ENCODE measurements at regions not wholly inside any gene's neighbourhood (a gene's known extent, or its start where the extent isn't known, plus 50 kb on each side); places are given as distances from the start of the nearest gene placed in this dataset.
"Not testable (repeated sequence)": the region's sequence is repeated elsewhere in the genome, so short reads cannot be mapped to it uniquely, and the experiment has no call there.

- no peak for DNase-seq
These were observed 674.6 kb upstream of the NR3C2 start for GRCh38 chr4:149116806-149117205.

- no peak for DNase-seq
These were observed 671.7 kb upstream of the NR3C2 start for GRCh38 chr4:149113804-149114430.

- DNase-seq, result no peak
These were observed 669.9 kb upstream of the NR3C2 start for GRCh38 chr4:149112109-149112508.

GRCh38 chr4:149110481-149110880 lies 668.3 kb upstream of the NR3C2 start:
- DNase-seq, result no peak

GRCh38 chr4:149108626-149109025 lies 666.4 kb upstream of the NR3C2 start:
- DNase-seq, result no peak

GRCh38 chr4:149102765-149103164 lies 660.6 kb upstream of the NR3C2 start:
- DNase-seq, result no peak

GRCh38 chr4:149101649-149102048 lies 659.4 kb upstream of the NR3C2 start:
- DNase-seq, result no peak

- DNase-seq, result no peak
These were observed 653.6 kb upstream of the NR3C2 start for GRCh38 chr4:149095811-149096210.

GRCh38 chr4:149095001-149095400 lies 652.8 kb upstream of the NR3C2 start:
- DNase-seq, result no peak

GRCh38 chr4:149084144-149084543 lies 641.9 kb upstream of the NR3C2 start:
- no peak for DNase-seq

- no peak for DNase-seq
These were observed 635.0 kb upstream of the NR3C2 start for GRCh38 chr4:149077181-149077580.

- DNase-seq, result no peak
These were observed 634.2 kb upstream of the NR3C2 start for GRCh38 chr4:149076401-149076800.

- DNase-seq, result no peak
These were observed 630.2 kb upstream of the NR3C2 start for GRCh38 chr4:149072384-149072783.

- no peak for DNase-seq
These were observed 623.5 kb upstream of the NR3C2 start for GRCh38 chr4:149065753-149066152.

GRCh38 chr4:149062997-149063396 lies 620.8 kb upstream of the NR3C2 start:
- no peak for DNase-seq

- no peak for DNase-seq
These were observed 615.4 kb upstream of the NR3C2 start for GRCh38 chr4:149057594-149057993.

- no peak for DNase-seq
These were observed 614.4 kb upstream of the NR3C2 start for GRCh38 chr4:149056615-149057014.

- no peak for DNase-seq
These were observed 613.4 kb upstream of the NR3C2 start for GRCh38 chr4:149055624-149056023.

- DNase-seq, result no peak
These were observed 608.6 kb upstream of the NR3C2 start for GRCh38 chr4:149050840-149051239.

GRCh38 chr4:149048451-149049143 lies 606.4 kb upstream of the NR3C2 start:
- no peak for DNase-seq

GRCh38 chr4:149047368-149047767 lies 605.2 kb upstream of the NR3C2 start:
- DNase-seq, result no peak

- no peak for DNase-seq
These were observed 603.5 kb upstream of the NR3C2 start for GRCh38 chr4:149045731-149046130.

GRCh38 chr4:149039786-149040185 lies 597.6 kb upstream of the NR3C2 start:
- DNase-seq, result not testable (repeated sequence)

- no peak for DNase-seq
These were observed 589.2 kb upstream of the NR3C2 start for GRCh38 chr4:149031399-149031798.

All from NCI-H2171 treated with DMSO at 0.1 percent for 48 hours (cell line).